Mucosa of stomach (tissue), 1 donor: ENCODE measurements at regions not wholly inside any gene's neighbourhood (a gene's known extent, or its start where the extent isn't known, plus 50 kb on each side); places are given as distances from the start of the nearest gene placed in this dataset.

Source experiments
- H3K27me3 ChIP-seq: one replicate; pipeline ENCODE4 v1.7.0; 2013; ENCODE audit warnings: mild to moderate bottlenecking, low read length; ENCODE audit not compliant: control insufficient read depth, insufficient read depth
- H3K36me3 ChIP-seq: one replicate; pipeline ENCODE4 v1.7.0; 2013; ENCODE audit warnings: low read length; ENCODE audit not compliant: control insufficient read depth, insufficient read depth
- H3K4me1 ChIP-seq: one replicate; pipeline ENCODE4 v1.7.0; 2013; ENCODE audit warnings: mild to moderate bottlenecking, low read length; ENCODE audit not compliant: control insufficient read depth, insufficient read depth
- H3K4me3 ChIP-seq: one replicate; pipeline ENCODE4 v1.7.0; 2013; ENCODE audit warnings: low read length
- H3K9ac ChIP-seq: one replicate; pipeline ENCODE4 v1.7.0; 2013; ENCODE audit warnings: mild to moderate bottlenecking, low read length, moderate library complexity
- H3K9me3 ChIP-seq: one replicate; pipeline ENCODE4 v1.7.0; 2013; ENCODE audit warnings: mild to moderate bottlenecking, low read length, moderate library complexity; ENCODE audit not compliant: control insufficient read depth
- donor health status: Pancreatic carcinoma.

GRCh38 chr18:10077986-10078385 is 164.2 kb downstream of the VAPA start:
- Histone ChIP-seq H3K36me3 (no peaks in the 10 kb centered on the region), H3K4me1 (no peaks in the 10 kb centered on the region), H3K4me3 (no peak overlapping the region), H3K27me3 (no peaks in the 10 kb centered on the region), H3K9me3 (no peaks in the 10 kb centered on the region), H3K9ac (no peak overlapping the region)

DNA sequence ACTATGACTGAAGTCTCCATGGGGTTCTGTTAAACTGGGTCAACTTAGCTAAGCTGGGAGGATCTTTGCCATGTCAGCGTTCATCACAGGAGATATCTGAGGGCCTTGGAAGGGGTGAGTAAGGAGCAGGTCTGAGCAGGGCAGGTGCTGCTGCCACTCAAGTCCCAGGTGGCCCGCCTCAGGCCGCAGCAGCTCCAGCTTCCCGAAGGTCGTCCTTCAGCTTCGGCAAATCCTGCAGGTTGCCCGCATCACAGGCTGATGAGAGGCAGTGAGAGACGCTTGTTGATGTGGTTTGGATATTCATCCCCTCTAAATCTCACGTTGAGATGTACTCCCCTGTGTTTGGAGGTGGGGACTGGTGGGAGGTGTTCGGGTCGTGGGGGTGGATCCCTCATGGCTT is 166.6 kb downstream of the VAPA start:
- H3K4me3 ChIP-seq: no peak overlapping the region
- no peaks in the 10 kb centered on the region for H3K27me3 ChIP-seq
- no peaks in the 10 kb centered on the region for H3K4me1 ChIP-seq
- H3K9ac ChIP-seq: no peak overlapping the region
- no peaks in the 10 kb centered on the region for H3K36me3 ChIP-seq
- no peaks in the 10 kb centered on the region for H3K9me3 ChIP-seq

GRCh38 chr18:10081492-10081891 is 167.7 kb downstream of the VAPA start:
- H3K9me3 ChIP-seq: no peaks in the 10 kb centered on the region
- no peak overlapping the region for H3K4me3 ChIP-seq
- no peaks in the 10 kb centered on the region for H3K36me3 ChIP-seq
- no peaks in the 10 kb centered on the region for H3K27me3 ChIP-seq
- no peak overlapping the region for H3K9ac ChIP-seq
- H3K4me1 ChIP-seq: no peaks in the 10 kb centered on the region

DNA sequence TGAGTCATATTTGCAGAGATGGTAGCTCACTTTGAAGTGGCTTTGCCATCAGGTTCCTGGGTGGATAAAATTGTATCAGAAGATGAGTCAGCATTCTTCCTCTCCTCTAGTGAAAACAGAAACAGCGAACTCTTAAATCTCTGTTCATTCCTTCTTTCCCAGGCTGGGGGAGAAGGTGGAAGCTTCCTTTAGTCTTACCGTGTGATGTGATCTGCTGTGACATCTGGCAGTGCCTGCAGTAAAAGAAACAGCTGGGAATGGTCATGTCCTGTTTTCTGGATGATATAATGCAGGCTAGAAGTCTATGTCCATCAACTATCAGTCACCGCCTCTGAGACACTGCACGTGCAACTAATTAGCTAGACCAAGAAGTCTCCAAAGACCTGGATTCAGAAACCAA is 171.6 kb downstream of the VAPA start:
- Histone ChIP-seq H3K9ac (no peak overlapping the region), H3K4me1 (no peaks in the 10 kb centered on the region), H3K9me3 (no peaks in the 10 kb centered on the region), H3K27me3 (no peaks in the 10 kb centered on the region), H3K4me3 (no peak overlapping the region), H3K36me3 (no peaks in the 10 kb centered on the region)

DNA sequence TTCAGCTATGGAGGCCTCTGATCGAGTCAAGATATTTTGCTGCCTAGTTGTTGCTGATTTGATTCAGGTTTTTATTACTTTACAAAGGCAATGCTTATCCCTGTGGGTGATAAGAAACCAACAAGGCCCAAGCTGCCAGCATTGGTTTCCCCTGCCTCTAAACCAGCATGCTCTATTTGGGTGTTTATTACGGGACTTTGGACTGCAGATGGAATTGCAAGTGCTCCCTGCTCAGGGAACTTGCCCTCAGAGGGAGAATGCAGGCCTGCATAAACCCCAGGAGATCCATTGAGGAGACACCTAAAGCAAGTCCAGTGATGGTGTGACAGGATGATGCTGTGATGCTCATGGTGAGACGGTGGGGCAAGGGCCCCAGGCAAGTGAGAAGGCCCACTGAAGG is 172.1 kb downstream of the VAPA start:
- no peaks in the 10 kb centered on the region for H3K4me1 ChIP-seq
- H3K9ac ChIP-seq: no peak overlapping the region
- H3K9me3 ChIP-seq: no peaks in the 10 kb centered on the region
- no peaks in the 10 kb centered on the region for H3K36me3 ChIP-seq
- H3K4me3 ChIP-seq: no peak overlapping the region
- no peaks in the 10 kb centered on the region for H3K27me3 ChIP-seq

- Histone ChIP-seq H3K27me3 (no peaks in the 10 kb centered on the region), H3K4me3 (no peak overlapping the region), H3K36me3 (no peaks in the 10 kb centered on the region), H3K9me3 (no peaks in the 10 kb centered on the region), H3K4me1 (no peaks in the 10 kb centered on the region), H3K9ac (no peak overlapping the region)
Observed at GRCh38 chr18:10086458-10087210, 172.8 kb downstream of the VAPA start.

DNA sequence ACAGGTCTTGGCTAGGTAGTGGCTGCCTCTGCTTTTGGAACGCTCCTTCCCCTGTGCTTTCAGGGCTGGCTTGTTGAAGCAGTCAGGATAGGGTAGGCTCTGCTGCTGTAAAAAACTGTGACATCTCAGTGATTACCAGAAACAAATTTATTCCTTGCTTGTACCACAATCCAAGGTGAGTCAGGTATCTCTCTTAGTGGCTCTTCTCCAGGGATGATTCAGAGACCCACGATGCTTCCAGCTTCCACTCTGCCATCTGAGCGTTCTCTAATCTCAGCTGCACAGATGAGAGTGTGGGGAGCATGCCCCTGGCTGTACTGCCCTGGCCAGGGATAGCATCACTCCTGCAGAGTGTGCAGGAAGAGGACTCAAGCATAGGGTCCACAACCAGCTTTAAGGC is 174.9 kb downstream of the VAPA start:
- no peaks in the 10 kb centered on the region for H3K27me3 ChIP-seq
- no peak overlapping the region for H3K9ac ChIP-seq
- H3K9me3 ChIP-seq: no peaks in the 10 kb centered on the region
- H3K36me3 ChIP-seq: no peaks in the 10 kb centered on the region
- H3K4me1 ChIP-seq: no peaks in the 10 kb centered on the region
- H3K4me3 ChIP-seq: no peak overlapping the region

DNA sequence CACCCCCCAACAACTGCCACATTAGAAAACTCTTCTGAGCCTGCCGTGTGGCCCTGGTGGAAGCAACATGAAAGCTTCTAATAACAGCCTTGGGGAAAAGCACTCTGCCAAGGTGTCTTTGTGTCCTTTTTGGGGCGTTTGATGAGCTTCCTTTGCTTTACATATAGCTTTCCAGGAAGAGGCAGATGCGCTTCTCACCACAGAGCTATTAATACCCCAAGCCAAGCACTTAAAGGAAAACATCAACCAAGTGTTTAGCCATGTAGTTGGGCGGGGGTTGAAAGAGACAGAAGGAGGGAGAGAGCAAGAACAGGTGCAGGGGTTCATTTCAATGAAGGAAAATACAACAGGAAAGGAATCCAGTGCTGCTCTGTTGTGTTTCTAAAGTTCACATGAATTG is 176.1 kb downstream of the VAPA start:
- H3K9me3 ChIP-seq: no peaks in the 10 kb centered on the region
- no peaks in the 10 kb centered on the region for H3K4me1 ChIP-seq
- H3K27me3 ChIP-seq: no peaks in the 10 kb centered on the region
- H3K9ac ChIP-seq: no peak overlapping the region
- no peak overlapping the region for H3K4me3 ChIP-seq
- no peaks in the 10 kb centered on the region for H3K36me3 ChIP-seq

- Histone ChIP-seq H3K27me3 (no peaks in the 10 kb centered on the region), H3K4me1 (no peaks in the 10 kb centered on the region), H3K4me3 (no peak overlapping the region), H3K36me3 (no peaks in the 10 kb centered on the region), H3K9ac (no peak overlapping the region), H3K9me3 (no peaks in the 10 kb centered on the region)
Observed at GRCh38 chr18:10090668-10091067, 176.9 kb downstream of the VAPA start.

- no peaks in the 10 kb centered on the region for H3K27me3 ChIP-seq
- no peaks in the 10 kb centered on the region for H3K9me3 ChIP-seq
- no peaks in the 10 kb centered on the region for H3K4me1 ChIP-seq
- no peak overlapping the region for H3K9ac ChIP-seq
- no peaks in the 10 kb centered on the region for H3K36me3 ChIP-seq
- no peak overlapping the region for H3K4me3 ChIP-seq
Observed at GRCh38 chr18:10093445-10093844, 179.6 kb downstream of the VAPA start.

DNA sequence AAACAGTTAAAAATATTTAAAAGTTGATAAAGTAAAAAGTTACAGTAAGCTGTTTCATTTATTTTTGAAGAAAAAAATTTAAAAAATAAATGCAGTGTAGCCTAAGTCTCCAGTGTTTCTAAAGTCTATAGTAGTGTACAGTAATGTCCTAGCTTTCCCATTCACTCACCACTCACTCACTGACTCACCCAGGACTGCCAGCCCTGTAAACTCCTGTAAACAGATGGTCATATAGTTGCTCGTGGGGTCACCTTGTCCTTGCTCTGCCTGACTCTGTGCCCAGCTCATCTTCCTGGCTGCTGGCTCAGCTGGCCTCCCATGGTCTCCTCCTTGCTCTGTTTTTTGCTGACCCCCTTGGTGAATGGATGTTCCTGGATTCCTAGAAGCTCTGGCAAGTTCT is 180.3 kb downstream of the VAPA start:
- H3K9ac ChIP-seq: no peak overlapping the region
- H3K4me3 ChIP-seq: no peak overlapping the region
- no peaks in the 10 kb centered on the region for H3K9me3 ChIP-seq
- H3K4me1 ChIP-seq: no peaks in the 10 kb centered on the region
- no peaks in the 10 kb centered on the region for H3K27me3 ChIP-seq
- H3K36me3 ChIP-seq: no peaks in the 10 kb centered on the region

GRCh38 chr18:10094655-10095054 is 180.8 kb downstream of the VAPA start:
- no peak overlapping the region for H3K9ac ChIP-seq
- H3K4me1 ChIP-seq: no peaks in the 10 kb centered on the region
- H3K4me3 ChIP-seq: no peak overlapping the region
- no peaks in the 10 kb centered on the region for H3K27me3 ChIP-seq
- no peaks in the 10 kb centered on the region for H3K9me3 ChIP-seq
- no peaks in the 10 kb centered on the region for H3K36me3 ChIP-seq

- H3K4me3 ChIP-seq: no peak overlapping the region
- H3K27me3 ChIP-seq: no peaks in the 10 kb centered on the region
- no peak overlapping the region for H3K9ac ChIP-seq
- H3K36me3 ChIP-seq: no peaks in the 10 kb centered on the region
- no peaks in the 10 kb centered on the region for H3K9me3 ChIP-seq
- H3K4me1 ChIP-seq: no peaks in the 10 kb centered on the region
Observed at GRCh38 chr18:10095356-10095755, 181.5 kb downstream of the VAPA start.
